GM19372 (cell line): ENCODE measurements at regions not wholly inside any gene's neighbourhood (a gene's known extent, or its start where the extent isn't known, plus 50 kb on each side); places are given as distances from the start of the nearest gene placed in this dataset.

Source experiments
- ATAC-seq: cut with Tn5 transposase; IDR thresholded peaks from one replicate; pipeline ENCODE4 v1.9.1; 2021; ENCODE audit warnings: mild to moderate bottlenecking, low read depth, moderate library complexity; ENCODE audit not compliant: unreplicated experiment

DNA sequence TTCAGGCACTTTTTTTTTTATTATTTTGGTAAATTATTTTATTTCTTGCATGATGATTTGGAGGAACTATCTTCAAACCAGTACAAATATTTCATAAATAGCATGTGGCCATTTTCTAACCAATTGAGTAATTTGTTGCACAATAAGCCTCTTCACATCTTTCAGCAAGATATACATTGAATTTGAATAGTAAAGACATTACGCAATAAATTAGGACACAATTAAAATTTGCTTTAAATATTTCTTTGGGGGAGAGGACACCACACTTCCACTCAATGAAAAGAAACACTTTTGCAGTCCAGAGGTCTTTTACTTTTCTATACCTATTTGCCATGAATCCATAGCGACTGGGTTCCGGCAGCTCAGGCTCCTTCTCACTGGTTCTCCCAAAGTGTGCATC is 762.6 kb upstream of the GOLIM4 start:
- no peak for ATAC-seq

DNA sequence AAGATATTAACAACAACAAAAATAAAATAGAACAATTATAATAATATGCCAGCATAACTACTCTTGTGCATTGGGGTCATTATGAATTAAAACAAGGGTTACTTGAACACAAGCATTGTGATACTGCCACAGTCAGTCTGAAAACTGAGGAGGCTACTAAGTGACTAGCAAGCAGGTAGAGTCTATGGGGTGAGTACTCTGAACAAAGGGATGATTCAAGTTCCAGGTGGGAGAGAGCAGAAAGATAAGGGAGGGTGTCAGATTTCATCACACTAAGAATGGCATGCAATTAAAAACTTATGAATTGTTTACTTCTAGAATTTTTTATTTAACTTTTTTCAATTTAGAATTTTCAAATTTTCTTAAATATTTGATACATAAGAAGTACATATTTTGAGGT is 754.4 kb upstream of the GOLIM4 start:
- ATAC-seq, result no peak

DNA sequence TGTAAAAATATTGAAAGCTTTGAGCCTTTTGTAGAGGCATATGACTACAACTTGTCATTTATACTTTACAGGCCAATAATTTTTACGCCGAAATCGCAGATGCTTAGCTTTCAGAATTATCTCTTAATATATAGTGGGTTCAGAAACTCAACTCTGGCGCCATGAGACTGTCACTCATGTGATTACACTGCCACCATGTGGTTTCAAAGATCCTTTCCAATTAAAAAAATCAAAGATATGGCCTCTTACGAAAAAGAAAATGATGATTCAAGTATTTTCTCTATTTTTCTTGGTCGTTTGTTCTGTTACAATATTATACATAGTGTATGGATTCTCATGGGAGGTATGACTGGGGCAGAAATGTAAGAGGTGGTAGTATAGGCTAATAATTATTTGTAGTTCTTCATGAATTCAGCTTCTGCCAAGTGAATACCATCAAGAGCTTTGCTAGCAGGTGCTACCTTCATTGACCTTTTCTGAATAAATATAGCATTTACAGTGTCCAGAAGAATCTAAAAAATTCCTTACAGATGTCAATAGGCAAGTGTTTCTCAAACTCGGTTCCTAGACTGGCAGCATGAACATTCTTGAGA is 751.7 kb upstream of the GOLIM4 start:
- peak; percentile 63 for ATAC-seq

DNA sequence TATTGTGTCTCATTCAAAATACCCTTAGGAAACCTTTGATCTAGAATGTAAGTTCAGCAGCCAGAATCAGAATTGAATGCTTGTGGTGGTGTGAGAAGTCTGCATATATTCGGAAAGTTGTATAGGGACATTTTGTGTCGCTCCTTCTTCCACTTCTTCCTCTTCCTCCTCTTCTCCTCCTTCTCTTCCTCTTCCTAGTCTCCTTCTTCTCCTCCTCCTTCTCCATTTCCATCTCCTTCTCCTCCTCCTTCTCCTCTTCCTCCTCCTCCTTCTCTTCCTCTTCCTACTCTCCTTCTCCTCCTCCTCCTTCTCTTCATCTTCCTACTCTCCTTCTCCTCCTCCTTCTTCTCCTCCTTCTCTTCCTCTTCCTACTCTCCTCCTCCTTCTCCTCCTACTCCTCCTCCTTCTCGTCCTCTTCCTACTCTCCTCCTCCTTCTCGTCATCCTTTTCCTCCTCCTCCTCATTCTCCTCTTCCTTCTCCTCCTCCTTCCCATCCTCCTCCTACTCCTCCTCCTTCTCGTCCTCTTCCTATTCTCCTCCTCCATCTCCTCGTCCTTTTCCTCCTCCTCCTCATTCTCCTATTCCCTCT is 749.3 kb upstream of the GOLIM4 start:
- ATAC-seq, result no peak

DNA sequence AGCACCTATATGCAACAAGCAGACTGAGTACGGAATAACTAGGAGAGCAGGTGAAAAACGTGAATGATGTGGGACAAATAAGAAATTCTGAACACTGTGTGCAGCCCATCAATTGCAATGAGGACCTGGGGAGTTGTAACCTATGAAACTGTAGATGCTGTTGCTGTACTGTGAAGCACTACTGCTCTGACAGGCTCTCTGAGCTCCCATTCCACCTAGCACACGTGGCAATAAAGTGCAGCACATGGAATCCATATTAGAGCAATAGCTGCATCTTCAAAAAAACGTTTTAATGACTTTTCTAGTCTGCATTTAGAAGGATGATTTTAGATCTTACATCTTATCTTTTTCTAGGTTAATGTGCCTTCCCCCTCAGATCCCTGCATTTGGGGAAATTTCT is 748.7 kb upstream of the GOLIM4 start:
- ATAC-seq, result no peak

DNA sequence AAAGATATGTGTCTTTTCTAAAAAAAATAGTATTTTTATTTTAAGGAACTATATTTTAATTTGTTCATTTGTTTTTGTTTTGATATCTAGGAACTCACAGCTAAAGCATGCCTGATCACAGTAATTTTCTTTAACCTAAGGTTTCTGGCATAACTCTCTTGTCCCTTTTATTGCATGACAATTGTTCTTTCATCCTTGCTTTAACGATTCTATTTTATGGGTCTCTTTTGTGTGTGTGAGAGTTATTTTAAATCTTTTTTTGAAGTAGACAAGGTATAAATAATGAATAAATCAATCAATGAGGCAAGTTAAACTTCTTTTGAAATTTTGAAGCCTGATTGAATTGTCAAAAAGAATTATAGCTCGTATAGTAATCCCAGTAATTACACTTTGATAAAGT is 747.8 kb upstream of the GOLIM4 start:
- no peak for ATAC-seq

DNA sequence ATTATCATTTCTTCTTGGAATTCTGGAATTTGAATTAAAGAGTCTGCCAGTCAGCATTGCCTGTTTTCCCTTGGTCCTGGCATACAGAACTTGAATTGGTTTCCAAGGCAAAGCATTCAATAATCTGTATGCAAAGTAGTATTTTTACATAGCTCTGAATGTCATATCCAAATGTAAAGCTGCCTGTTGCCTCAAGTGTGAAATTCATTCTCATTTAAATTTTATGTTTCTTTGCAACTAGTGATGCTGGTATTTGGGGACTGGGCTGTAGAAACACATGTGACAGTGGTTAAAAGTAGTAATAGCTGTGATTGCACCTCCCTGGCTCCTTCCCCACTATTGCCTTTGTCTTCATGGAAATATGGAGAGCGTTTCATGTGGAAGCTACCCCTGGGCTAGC is 743.9 kb upstream of the GOLIM4 start:
- ATAC-seq, result no peak

DNA sequence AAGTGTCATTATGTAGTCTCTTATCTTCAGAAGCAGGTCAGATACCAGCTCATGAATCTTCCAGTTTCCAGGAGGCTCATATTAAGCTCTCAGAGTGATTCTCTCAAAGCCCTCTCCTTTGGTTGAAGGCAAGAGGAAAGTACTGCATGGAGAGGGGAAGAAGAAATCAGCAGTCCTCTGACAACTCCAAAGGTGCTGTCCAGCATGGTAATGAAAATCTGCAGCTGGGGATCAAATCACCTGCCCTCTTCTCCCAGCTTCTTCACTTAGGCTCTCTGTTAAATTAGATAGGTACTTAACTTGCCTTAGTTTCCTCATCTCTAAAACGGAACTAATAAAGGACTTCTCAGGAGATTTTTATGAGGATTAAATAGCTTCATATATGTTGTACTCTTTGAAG is 738.8 kb upstream of the GOLIM4 start:
- no peak for ATAC-seq

DNA sequence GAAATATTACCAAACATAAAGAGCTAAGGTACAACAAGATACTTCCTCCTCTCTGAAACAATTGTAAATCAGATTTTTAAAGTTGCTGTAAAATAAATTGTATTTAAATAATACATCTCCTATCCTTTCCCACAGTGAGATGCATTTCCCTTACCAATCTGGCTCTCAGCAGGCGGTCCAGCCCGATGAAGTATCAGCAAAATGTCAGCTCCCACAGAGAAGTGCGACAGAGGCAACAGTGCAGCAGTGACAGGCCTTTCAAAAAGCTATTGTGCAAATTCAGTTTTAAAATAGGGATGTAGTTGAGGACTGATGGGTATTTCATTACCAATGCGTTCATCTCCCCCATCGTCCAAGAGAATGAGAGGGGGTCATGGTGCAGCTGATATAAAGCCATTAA is 733.2 kb upstream of the GOLIM4 start:
- ATAC-seq, result no peak

DNA sequence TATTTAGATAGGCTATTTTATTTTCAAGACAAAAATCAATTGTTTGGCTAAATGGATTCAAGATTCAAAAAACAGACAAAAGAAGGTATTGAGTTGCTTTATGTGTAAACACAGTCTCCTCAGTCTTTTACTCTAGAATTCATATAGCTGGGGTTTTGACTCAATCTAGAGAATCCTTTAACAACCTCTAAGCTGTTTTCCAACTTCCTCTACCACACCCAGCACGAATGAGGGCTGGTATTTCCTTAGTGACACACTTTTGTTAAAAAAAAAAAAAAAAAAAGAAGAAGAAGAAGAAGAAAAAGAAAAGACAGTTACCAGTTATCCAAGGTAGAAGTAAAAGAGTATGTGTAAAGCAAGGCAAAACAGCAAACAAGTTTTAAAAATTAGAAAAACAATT is 732.8 kb upstream of the GOLIM4 start:
- no peak for ATAC-seq

DNA sequence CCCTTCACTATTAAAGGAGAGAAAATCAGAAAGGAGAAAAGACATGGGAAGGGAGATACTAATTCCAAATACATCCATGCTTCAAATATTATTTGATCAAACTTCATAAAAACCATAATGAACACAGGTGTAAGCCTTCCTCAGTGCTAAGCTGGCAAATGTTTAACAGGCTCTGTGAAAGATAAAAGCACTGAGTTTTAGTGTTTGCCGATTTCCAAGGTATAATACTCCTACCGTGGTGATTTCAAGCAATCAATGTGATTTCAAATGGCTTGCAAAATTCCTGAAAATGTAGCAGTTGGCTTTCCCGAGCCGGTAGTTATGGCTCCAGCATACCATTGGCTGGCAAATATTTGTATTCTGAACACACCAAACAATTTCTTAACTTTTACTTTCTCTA is 732.3 kb upstream of the GOLIM4 start:
- no peak for ATAC-seq

DNA sequence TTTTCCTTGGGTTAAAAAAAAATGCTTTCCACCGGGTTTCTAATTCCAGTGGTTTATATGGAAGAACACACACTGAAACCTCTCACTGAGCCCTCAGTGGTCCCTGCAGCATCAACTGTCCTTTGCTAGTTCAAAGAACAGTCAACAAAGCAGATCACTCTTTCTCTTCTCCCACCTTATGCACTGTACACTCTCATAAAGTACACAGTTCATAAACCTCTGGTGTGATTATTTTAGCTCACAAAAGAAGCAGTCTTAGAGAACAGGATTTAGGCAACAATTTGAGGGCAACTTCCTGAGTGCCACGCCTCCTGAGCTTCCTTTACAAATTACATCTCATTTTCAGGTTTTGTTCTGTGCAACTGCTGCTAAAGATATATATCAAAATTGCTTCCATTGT is 728.4 kb upstream of the GOLIM4 start:
- no peak for ATAC-seq

DNA sequence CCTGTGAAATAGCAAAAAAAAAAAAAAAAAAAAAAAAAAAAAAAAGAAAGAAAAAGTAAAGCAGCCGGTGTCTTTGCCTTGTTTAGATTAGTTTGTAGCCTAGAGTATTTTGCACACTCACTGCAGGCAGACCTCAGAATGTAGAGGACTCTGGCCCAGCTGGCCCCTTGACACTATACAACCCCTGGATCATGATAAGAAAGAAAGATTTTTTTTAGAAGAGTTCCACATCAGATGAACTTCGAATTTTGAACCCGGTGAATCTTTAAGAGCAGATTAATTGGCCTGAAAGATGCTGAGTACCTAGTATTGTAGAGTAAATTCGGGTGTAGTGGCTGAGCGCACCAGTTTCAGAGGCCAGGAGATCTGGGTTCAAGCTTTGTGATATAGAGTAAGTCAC is 727.7 kb upstream of the GOLIM4 start:
- no peak for ATAC-seq

DNA sequence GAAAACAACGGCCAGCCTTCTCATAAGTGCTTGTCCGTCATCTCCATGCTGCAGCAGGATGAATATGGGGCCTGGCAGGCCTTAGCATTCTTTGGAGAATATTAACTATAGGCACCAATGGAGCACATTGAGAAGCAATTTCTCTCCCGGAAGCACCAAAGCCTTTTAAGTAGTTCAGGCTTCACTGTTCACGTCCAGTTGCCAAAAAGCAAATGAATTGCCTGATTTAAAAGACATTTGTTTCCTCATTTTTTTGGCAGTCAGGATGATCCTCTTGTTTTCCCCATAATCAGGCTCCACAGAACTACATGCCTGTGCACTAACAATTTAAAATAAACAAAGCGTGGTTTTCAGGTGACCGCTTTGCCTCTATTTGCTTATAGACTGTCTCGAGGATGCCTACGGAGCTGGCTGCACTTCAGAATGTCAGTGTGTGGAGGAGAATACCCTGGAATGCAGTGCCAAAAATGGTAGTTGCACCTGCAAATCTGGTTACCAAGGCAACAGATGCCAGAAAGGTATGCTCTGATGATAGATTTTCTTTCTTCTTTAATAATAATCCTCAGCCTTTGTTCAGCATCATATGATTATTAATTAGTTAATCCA is 725.2 kb upstream of the GOLIM4 start:
- no peak for ATAC-seq

DNA sequence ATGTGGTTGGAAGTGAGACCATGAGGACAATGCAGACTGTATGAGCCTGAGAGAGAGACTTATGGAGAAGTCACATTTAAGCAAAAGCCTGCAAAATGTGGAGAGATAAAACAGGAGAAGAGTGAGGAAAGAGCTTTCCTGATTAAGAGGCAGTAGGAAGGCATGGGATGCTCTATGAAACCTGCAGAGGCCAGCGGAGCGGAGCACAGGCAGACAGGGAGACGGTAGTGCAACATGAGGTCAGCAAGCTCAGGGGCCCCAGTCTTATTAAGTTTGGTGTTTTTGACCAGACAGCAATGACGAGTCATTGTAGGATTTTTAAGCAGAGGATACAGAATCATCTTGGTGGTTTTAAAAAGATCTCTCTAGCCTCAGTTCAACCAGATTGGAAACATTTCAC is 721.5 kb upstream of the GOLIM4 start:
- ATAC-seq, result no peak

DNA sequence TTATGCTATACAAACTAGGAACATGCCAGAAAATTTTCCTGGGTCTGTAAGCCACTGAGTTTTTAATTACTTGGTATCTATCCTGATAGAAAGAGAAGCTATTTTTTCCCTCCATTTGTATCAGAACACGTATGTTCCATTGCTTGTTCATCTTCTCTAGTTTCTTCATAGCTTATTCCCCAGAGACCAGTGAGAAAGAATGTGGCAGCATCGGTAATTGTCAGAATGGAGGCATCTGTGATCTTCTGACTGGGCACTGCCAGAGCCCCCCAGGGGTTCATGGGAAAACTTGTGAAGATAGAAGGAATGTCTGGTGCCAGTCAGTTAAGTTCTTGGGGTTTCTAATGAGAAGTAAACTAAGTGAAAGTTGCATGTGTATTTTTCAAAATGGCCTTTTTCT is 720.2 kb upstream of the GOLIM4 start:
- ATAC-seq, result no peak

DNA sequence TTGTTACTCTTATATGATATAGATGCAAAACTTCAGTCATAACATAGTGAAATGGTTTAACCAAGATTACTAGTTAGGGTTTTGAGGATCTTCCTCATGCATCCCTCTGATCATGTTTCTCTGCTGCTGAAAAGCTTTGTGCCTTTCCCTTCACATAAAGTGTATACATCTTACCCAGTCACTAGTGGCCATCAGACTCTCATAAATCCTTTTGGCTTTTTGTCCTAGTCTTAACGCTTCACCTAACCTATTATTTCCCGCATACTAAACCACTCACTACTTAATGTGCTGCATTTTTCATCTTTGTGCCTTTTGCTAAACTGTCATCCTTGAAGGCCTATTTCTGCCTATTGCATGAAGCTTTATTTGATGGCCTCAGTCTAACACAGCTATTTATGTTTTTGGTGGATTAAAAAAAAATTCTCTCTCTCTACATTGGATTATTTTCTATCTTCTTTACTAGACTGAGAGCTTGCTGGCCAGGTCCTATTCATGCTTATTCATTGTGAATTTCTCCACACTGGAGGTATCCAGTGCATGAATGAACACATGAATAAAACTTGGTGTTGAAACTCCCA is 717.6 kb upstream of the GOLIM4 start:
- ATAC-seq, result no peak

DNA sequence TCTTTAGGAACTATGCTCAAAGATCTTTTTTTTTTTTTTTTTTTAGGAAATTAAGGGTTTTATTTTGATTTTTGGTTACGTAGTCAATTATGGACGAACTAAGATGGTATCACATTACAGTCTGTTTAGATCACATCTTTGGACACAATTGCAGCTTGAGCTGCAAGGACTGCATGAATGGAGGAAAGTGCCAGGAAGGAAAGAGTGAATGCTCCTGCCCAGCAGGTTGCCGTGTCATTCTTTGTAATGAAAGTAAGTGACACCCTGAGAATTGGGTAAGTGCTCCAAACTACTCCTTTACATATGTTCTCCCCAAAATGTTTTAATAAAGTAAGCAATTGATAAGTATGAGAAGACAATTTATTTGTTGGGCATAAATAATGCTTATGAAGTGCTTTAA is 716.5 kb upstream of the GOLIM4 start:
- ATAC-seq, result no peak

DNA sequence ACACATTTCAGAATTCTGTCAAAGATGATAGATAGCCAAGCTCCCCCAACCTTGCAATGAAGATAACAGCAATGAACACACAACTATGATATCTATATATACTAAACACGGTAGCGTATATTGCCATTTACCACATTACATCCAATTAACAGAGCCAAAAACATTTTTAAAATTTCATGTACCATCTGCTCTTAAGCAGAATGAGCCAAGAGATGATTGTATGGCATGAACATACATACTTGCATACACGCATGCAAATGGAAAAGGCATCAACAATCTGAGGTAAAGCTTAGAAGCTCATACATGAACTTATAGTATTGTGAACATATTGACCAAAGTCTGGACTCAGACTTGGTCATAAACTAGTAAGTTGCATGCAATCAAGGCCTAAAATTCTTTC is 712.9 kb upstream of the GOLIM4 start:
- ATAC-seq, result no peak

DNA sequence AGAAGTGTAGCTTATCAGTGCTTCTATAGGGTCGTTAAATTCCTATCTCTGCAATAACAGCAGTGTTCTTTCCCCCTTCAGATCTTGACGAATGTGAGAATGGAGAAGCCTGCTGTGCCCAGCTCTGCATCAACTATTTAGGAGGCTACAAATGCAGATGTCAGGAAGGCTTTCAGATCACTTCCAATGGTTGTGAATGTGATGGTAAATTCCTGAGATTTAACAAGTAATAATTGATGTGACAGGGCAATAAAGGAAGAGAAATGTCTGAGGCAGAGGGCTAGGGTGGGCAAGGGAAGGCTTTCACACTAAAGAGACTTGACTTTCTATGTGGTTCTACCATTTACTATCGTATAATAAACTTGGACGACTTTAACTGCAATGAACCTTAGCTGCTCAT is 711.7 kb upstream of the GOLIM4 start:
- ATAC-seq, result no peak

DNA sequence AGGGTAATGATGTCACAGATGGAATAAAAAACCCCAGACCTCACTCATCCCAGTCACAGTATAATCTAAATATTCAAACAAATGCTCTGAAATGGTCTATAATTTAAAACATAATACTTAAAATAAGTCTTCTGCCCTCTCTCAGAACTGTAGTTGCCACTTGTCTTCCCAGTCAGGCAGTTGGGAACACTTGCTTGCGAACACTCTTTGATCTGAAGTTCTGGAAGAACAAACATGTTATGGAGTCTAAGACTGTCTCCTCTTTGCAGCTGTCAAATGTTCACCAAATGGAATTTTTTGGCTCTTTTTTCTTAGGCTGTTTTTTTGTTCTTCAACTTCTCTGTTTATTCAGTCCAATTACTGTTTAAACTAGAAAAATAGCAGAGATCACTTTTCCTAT is 711.1 kb upstream of the GOLIM4 start:
- ATAC-seq, result no peak

DNA sequence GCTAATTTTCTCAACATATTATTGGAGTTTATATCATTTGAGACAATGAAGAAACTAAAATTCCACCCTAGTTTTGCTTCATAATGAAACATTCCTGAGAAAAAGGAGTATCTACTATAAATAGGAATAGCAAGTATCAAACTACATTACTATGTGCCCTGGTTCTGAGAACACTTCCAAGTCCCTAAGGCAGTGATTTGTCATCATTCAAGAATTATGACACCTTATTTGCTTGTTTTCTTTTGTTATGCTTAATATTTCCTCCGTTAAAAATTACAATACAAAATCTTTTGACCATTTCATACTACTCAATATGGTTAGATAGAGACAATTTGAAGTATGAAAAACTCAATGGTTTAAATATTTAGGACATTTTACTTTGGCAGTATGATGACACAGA is 707.8 kb upstream of the GOLIM4 start:
- ATAC-seq, result no peak
